ENCODE measurements at regions not wholly inside any gene's neighbourhood (a gene's known extent, or its start where the extent isn't known, plus 50 kb on each side); places are given as distances from the start of the nearest gene placed in this dataset.

GRCh38 chr7:136117539-136117938 lies 140.4 kb upstream of the MTPN start:
- Histone ChIP-seq H3K36me3 (ENCODE audit: control insufficient read depth in 2 of 2, extremely low read depth in 1 of 2, insufficient read depth in 2 of 2, low read length in 2 of 2) (no peaks in the 10 kb centered on the region), H3K27ac (ENCODE audit: insufficient read depth, low read depth, low read length) (no peak overlapping the region), H3K9me1 (replicated peaks; ENCODE audit: control insufficient read depth, extremely low read depth, insufficient read depth, low read length) (no peaks in the 10 kb centered on the region), H4K20me1 (replicated peaks; ENCODE audit: control insufficient read depth, extremely low read depth, insufficient read depth, low read length) (no peaks in the 10 kb centered on the region), H3K79me2 (ENCODE audit: control insufficient read depth, insufficient read depth, low read length) (no peaks in the 10 kb centered on the region), H3K4me1 (ENCODE audit: control insufficient read depth, extremely low read depth, insufficient read depth, low read length) (no peaks in the 10 kb centered on the region), H3K9me3 (replicated peaks; ENCODE audit: control insufficient read depth, insufficient read depth, low read length) (no peaks in the 10 kb centered on the region), H3K9ac (replicated peaks; ENCODE audit: extremely low read depth, insufficient read depth, low read length) (no peak overlapping the region), H3K4me3 (replicated peaks in 1 of 3; ENCODE audit: insufficient read depth in 1 of 3, low read depth in 1 of 3, low read length in 3 of 3) (no peak overlapping the region), H3K27me3 (ENCODE audit: control insufficient read depth in 2 of 2, insufficient read depth in 2 of 2, low read length in 2 of 2) (no peaks in the 10 kb centered on the region), H3K4me2 (ENCODE audit: insufficient read depth, low read length) (no peak overlapping the region), H2AFZ (ENCODE audit: low read depth, low read length) (no peak overlapping the region)
- no peak for FAIRE-seq
- DNase-seq (ENCODE audit: low read depth, low spot score) = no peak
- intact Hi-C loops (cut with micrococcal nuclease) (no loop called here), dilution Hi-C loops (cut with MboI; ENCODE audit: extremely low pct_ligation_motif_present, low sequenced_read_pairs) (no loop called here)
- ChIA-PET POLR2A (no interaction called here), CTCF (interaction anchor here (1.0 to 5.3 kb wide), 2 partner anchors 1475 to 1509 kb away, joined by 4 to 53 read pairs; no protein-coding TSS in a partner anchor)
- BruUV-seq (replicated peaks) = no TSS peak
- TF ChIP-seq POLR2A (IDR thresholded peaks at IDR 0.05; ENCODE audit: low read depth, low read length) = no peak
- no peak for TF ChIP-seq POLR2AphosphoS5 (IDR thresholded peaks at IDR 0.05; ENCODE audit: insufficient read depth, low read depth, low read length)
- TF ChIP-seq MYC (IDR thresholded peaks at IDR 0.05; ENCODE audit: low read depth, low read length) = no peak
- TF ChIP-seq EZH2 (IDR thresholded peaks at IDR 0.05; ENCODE audit: borderline replicate concordance, low read depth, low read length, severe bottlenecking) = no peak

- H4K20me1 ChIP-seq (replicated peaks; ENCODE audit: control insufficient read depth, extremely low read depth, insufficient read depth, low read length) = no peaks in the 10 kb centered on the region
- no peak for FAIRE-seq
- no TSS peak for BruUV-seq (replicated peaks)
- dilution Hi-C loops (cut with MboI; ENCODE audit: extremely low pct_ligation_motif_present, low sequenced_read_pairs) = no loop called here
- H3K4me2 ChIP-seq (ENCODE audit: insufficient read depth, low read length) = no peak overlapping the region
- no peak overlapping the region for H3K9ac ChIP-seq (replicated peaks; ENCODE audit: extremely low read depth, insufficient read depth, low read length)
- intact Hi-C loops (cut with micrococcal nuclease) = no loop called here
- DNase-seq (ENCODE audit: low read depth, low spot score) = no peak
- H3K27ac ChIP-seq (ENCODE audit: insufficient read depth, low read depth, low read length) = no peak overlapping the region
- H3K36me3 ChIP-seq (ENCODE audit: control insufficient read depth in 2 of 2, extremely low read depth in 1 of 2, insufficient read depth in 2 of 2, low read length in 2 of 2) = no peaks in the 10 kb centered on the region
- H3K4me3 ChIP-seq (replicated peaks in 1 of 3; ENCODE audit: insufficient read depth in 1 of 3, low read depth in 1 of 3, low read length in 3 of 3) = no peak overlapping the region
- no peak for TF ChIP-seq JUN (IDR thresholded peaks at IDR 0.05; ENCODE audit: borderline replicate concordance, insufficient read depth, insufficient read length, low read depth)
- no peak for TF ChIP-seq POLR2A (IDR thresholded peaks at IDR 0.05; ENCODE audit: low read depth, low read length)
- no peak for TF ChIP-seq EZH2 (IDR thresholded peaks at IDR 0.05; ENCODE audit: borderline replicate concordance, low read depth, low read length, severe bottlenecking)
- TF ChIP-seq FOS (IDR thresholded peaks at IDR 0.05; ENCODE audit: borderline replicate concordance, insufficient read depth, low read length) = no peak
- no peak for TF ChIP-seq CTCF (IDR thresholded peaks at IDR 0.05; ENCODE audit: extremely low read depth in 1 of 2, insufficient read depth in 1 of 2, low read depth in 1 of 2, low read length in 2 of 2)
- TF ChIP-seq MYC (IDR thresholded peaks at IDR 0.05; ENCODE audit: low read depth, low read length) = no peak
- TF ChIP-seq POLR2AphosphoS5 (IDR thresholded peaks at IDR 0.05; ENCODE audit: insufficient read depth, low read depth, low read length) = no peak
- no peak for TF ChIP-seq MAX (IDR thresholded peaks at IDR 0.05; ENCODE audit: insufficient read depth, insufficient read length)
- TF ChIP-seq GATA2 (IDR thresholded peaks at IDR 0.05; ENCODE audit: insufficient read depth, insufficient read length, low read depth, low read length) = no peak
- CTCF ChIA-PET = interaction anchor here (0.6 to 5.3 kb wide), 7 partner anchors 13 to 1511 kb away, joined by 3 to 53 read pairs (median 3); no protein-coding TSS in a partner anchor
- POLR2A ChIA-PET = no interaction called here
- H3K27me3 ChIP-seq (ENCODE audit: control insufficient read depth in 2 of 2, insufficient read depth in 2 of 2, low read length in 2 of 2) = no peaks in the 10 kb centered on the region
- no peaks in the 10 kb centered on the region for H3K9me1 ChIP-seq (replicated peaks; ENCODE audit: control insufficient read depth, extremely low read depth, insufficient read depth, low read length)
- H3K79me2 ChIP-seq (ENCODE audit: control insufficient read depth, insufficient read depth, low read length) = no peaks in the 10 kb centered on the region
- H3K4me1 ChIP-seq (ENCODE audit: control insufficient read depth, extremely low read depth, insufficient read depth, low read length) = no peaks in the 10 kb centered on the region
- H3K9me3 ChIP-seq (replicated peaks; ENCODE audit: control insufficient read depth, insufficient read depth, low read length) = no peaks in the 10 kb centered on the region
- H2AFZ ChIP-seq (ENCODE audit: low read depth, low read length) = no peak overlapping the region
These were observed 139.0 kb upstream of the MTPN start for GRCh38 chr7:136116186-136116585.

Measured in endothelial cell of umbilical vein (primary cell).